ENCODE measurements at regions not wholly inside any gene's neighbourhood (a gene's known extent, or its start where the extent isn't known, plus 50 kb on each side); places are given as distances from the start of the nearest gene placed in this dataset.

- TF ChIP-seq FOXP4 (CRISPR knock-in tag; IDR thresholded peaks at IDR 0.05): no peak
- no peak for TF ChIP-seq E2F5 (CRISPR knock-in tag; IDR thresholded peaks at IDR 0.05)
- no peak for TF ChIP-seq ZNF532 (CRISPR knock-in tag; IDR thresholded peaks at IDR 0.05; ENCODE audit: borderline replicate concordance)
Observed at GRCh38 chr3:176362191-176362731, 835.0 kb downstream of the TBL1XR1 start (continued).

- Mint-ChIP-seq H3K9me3 (no peaks in the 10 kb centered on the region), H3K27me3 (ENCODE audit: low read depth) (no peaks in the 10 kb centered on the region), H3K36me3 (peaks cover 12% of the 10 kb centered on the region), H3K27ac (no peak overlapping the region), H3K4me1 (peaks cover 10% of the 10 kb centered on the region), H3K4me3 (no peak overlapping the region)
- ATAC-seq (peak; percentile 74), DNase-seq (ENCODE audit: low spot score) (no peak)
- ChIA-PET POLR2A (no interaction called here), CTCF (interaction anchor here (0.6 to 1.1 kb wide), 5 partner anchors 19 to 181 kb away, joined by 3 to 5 read pairs (median 3); no protein-coding TSS in a partner anchor)
- TF ChIP-seq IRF2 (CRISPR knock-in tag; IDR thresholded peaks at IDR 0.05; ENCODE audit: borderline replicate concordance, low read depth): no peak
- TF ChIP-seq SMAD3 (CRISPR knock-in tag; IDR thresholded peaks at IDR 0.05; ENCODE audit: borderline replicate concordance): no peak
- no peak for TF ChIP-seq USF2 (CRISPR knock-in tag; IDR thresholded peaks at IDR 0.05)
- no peak for TF ChIP-seq PREB (CRISPR knock-in tag; IDR thresholded peaks at IDR 0.05; ENCODE audit: borderline replicate concordance)
- no peak for TF ChIP-seq E2F4 (CRISPR knock-in tag; IDR thresholded peaks at IDR 0.05; ENCODE audit: borderline replicate concordance, low read depth)
- no peak for TF ChIP-seq MYBL2 (CRISPR knock-in tag; IDR thresholded peaks at IDR 0.05)
- TF ChIP-seq STAT6 (CRISPR knock-in tag; conservative IDR thresholded peaks at IDR 0.05; ENCODE audit: low read depth): no peak
- no peak for TF ChIP-seq ZNF232 (CRISPR knock-in tag; IDR thresholded peaks at IDR 0.05)
- no peak for TF ChIP-seq MXD4 (CRISPR knock-in tag; IDR thresholded peaks at IDR 0.05; ENCODE audit: borderline replicate concordance)
Observed at GRCh38 chr3:176359211-176359610, 838.1 kb downstream of the TBL1XR1 start.

Data from WTC11 (cell line).